ENCODE measurements at regions not wholly inside any gene's neighbourhood (a gene's known extent, or its start where the extent isn't known, plus 50 kb on each side); places are given as distances from the start of the nearest gene placed in this dataset.

- no peaks in the 10 kb centered on the region for H3F3A ChIP-seq (ENCODE audit: insufficient read depth, low read length)
- no peak overlapping the region for H3K9ac ChIP-seq (ENCODE audit: low read length)
- H2AFZ ChIP-seq (ENCODE audit: low read length), result no peak overlapping the region
- TF ChIP-seq, protein P1, sequence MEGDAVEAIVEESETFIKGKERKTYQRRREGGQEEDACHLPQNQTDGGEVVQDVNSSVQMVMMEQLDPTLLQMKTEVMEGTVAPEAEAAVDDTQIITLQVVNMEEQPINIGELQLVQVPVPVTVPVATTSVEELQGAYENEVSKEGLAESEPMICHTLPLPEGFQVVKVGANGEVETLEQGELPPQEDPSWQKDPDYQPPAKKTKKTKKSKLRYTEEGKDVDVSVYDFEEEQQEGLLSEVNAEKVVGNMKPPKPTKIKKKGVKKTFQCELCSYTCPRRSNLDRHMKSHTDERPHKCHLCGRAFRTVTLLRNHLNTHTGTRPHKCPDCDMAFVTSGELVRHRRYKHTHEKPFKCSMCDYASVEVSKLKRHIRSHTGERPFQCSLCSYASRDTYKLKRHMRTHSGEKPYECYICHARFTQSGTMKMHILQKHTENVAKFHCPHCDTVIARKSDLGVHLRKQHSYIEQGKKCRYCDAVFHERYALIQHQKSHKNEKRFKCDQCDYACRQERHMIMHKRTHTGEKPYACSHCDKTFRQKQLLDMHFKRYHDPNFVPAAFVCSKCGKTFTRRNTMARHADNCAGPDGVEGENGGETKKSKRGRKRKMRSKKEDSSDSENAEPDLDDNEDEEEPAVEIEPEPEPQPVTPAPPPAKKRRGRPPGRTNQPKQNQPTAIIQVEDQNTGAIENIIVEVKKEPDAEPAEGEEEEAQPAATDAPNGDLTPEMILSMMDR (IDR thresholded peaks at IDR 0.05; ENCODE audit: low read length), result no peak
- no peaks in the 10 kb centered on the region for H4K20me1 ChIP-seq (ENCODE audit: insufficient read depth, low read length)
- H3K4me2 ChIP-seq (ENCODE audit: low read length), result no peak overlapping the region
- H3K9me2 ChIP-seq (ENCODE audit: low read depth, low read length), result no peaks in the 10 kb centered on the region
- H3K27ac ChIP-seq (ENCODE audit: low read depth, low read length, poor library complexity, severe bottlenecking), result no peak overlapping the region
- H3K4me3 ChIP-seq (ENCODE audit: low read depth, low read length, poor library complexity, severe bottlenecking), result no peak overlapping the region
- no peaks in the 10 kb centered on the region for H3K79me2 ChIP-seq (ENCODE audit: insufficient read depth, low read length)
- no peaks in the 10 kb centered on the region for H3K36me3 ChIP-seq (ENCODE audit: insufficient read depth, low read length)
- H3K27me3 ChIP-seq (ENCODE audit: insufficient read depth, low read length), result no peaks in the 10 kb centered on the region; the same call in 1 of the 2 replicates
- H3K4me1 ChIP-seq (ENCODE audit: insufficient read depth, low read length, severe bottlenecking), result no peaks in the 10 kb centered on the region
- H3K9me3 ChIP-seq (ENCODE audit: low read length), result no peaks in the 10 kb centered on the region
Measured at GRCh38 chr14:89574420-89574819, 157.4 kb upstream of the FOXN3 start.

GRCh38 chr14:89573399-89573657 lies 156.3 kb upstream of the FOXN3 start:
- Histone ChIP-seq H3K9me2 (ENCODE audit: low read depth, low read length) (no peaks in the 10 kb centered on the region), H3K4me2 (ENCODE audit: low read length) (no peak overlapping the region), H3K27me3 (ENCODE audit: insufficient read depth, low read length) (no peaks in the 10 kb centered on the region; the same call in 1 of the 2 replicates), H3K4me3 (ENCODE audit: low read depth, low read length, poor library complexity, severe bottlenecking) (no peak overlapping the region), H3F3A (ENCODE audit: insufficient read depth, low read length) (no peaks in the 10 kb centered on the region), H3K27ac (ENCODE audit: low read depth, low read length, poor library complexity, severe bottlenecking) (no peak overlapping the region), H3K9ac (ENCODE audit: low read length) (no peak overlapping the region), H2AFZ (ENCODE audit: low read length) (no peak overlapping the region), H3K36me3 (ENCODE audit: insufficient read depth, low read length) (no peaks in the 10 kb centered on the region), H4K20me1 (ENCODE audit: insufficient read depth, low read length) (no peaks in the 10 kb centered on the region), H3K4me1 (ENCODE audit: insufficient read depth, low read length, severe bottlenecking) (no peaks in the 10 kb centered on the region), H3K9me3 (ENCODE audit: low read length) (no peaks in the 10 kb centered on the region), H3K79me2 (ENCODE audit: insufficient read depth, low read length) (no peaks in the 10 kb centered on the region)
- TF ChIP-seq, protein P1 (IDR thresholded peaks at IDR 0.05; ENCODE audit: low read length), result no peak
- TF ChIP-seq EZH2 (IDR thresholded peaks at IDR 0.05; ENCODE audit: borderline replicate concordance, low read length), result no peak

DNA sequence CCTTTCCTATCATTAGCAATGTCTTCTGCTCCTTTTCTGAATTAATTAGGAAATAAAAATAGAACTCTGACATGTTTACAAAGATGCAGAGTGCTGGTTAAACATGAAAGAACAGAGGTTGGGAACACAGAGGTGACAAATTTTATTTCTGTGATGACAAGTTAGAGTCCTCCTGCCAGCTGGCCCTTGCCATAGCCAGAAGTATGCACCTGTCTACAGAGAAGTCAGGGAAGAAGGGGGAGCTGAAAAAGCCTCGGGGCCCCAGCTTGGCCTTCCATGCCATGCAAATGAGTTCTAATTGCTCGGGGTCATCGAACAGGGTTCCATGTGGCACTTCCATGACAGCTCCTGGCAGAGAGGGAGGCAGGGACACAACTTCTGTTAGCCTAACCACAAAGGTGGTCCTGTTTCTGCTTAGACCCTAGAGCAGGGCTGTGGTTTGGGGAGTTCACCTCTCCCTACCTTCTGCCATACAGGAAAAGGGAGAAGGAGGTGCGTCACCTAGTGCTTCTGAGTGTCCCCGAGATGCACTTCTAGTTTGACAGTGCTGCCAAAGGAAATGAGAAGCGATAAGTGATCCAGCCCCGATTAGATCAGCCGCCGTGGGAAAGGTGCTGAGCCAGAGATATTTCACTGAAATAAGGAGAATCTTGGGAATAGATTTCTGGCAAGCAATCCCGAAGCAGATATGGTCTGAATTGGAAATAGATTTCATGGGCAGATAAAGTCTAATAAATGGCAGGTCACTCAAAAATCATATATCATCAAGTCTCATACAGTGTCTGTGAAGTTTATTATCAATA lies 155.8 kb upstream of the FOXN3 start:
- no peaks in the 10 kb centered on the region; the same call in 1 of the 2 replicates for H3K27me3 ChIP-seq (ENCODE audit: insufficient read depth, low read length)
- no peak overlapping the region for H3K9ac ChIP-seq (ENCODE audit: low read length)
- no peak overlapping the region for H3K4me2 ChIP-seq (ENCODE audit: low read length)
- no peak overlapping the region for H3K27ac ChIP-seq (ENCODE audit: low read depth, low read length, poor library complexity, severe bottlenecking)
- H3K9me3 ChIP-seq (ENCODE audit: low read length), result no peaks in the 10 kb centered on the region
- H4K20me1 ChIP-seq (ENCODE audit: insufficient read depth, low read length), result no peaks in the 10 kb centered on the region
- H3K36me3 ChIP-seq (ENCODE audit: insufficient read depth, low read length), result no peaks in the 10 kb centered on the region
- H3K9me2 ChIP-seq (ENCODE audit: low read depth, low read length), result no peaks in the 10 kb centered on the region
- no peaks in the 10 kb centered on the region for H3F3A ChIP-seq (ENCODE audit: insufficient read depth, low read length)
- H2AFZ ChIP-seq (ENCODE audit: low read length), result no peak overlapping the region
- no peaks in the 10 kb centered on the region for H3K79me2 ChIP-seq (ENCODE audit: insufficient read depth, low read length)
- H3K4me1 ChIP-seq (ENCODE audit: insufficient read depth, low read length, severe bottlenecking), result no peaks in the 10 kb centered on the region
- no peak for TF ChIP-seq EZH2 (IDR thresholded peaks at IDR 0.05; ENCODE audit: borderline replicate concordance, low read length)
- TF ChIP-seq, protein P1 (IDR thresholded peaks at IDR 0.05; ENCODE audit: low read length), result no peak
- no peak overlapping the region for H3K4me3 ChIP-seq (ENCODE audit: low read depth, low read length, poor library complexity, severe bottlenecking)

Data from OCI-LY1 (cell line).